K562 (cell line): ENCODE measurements at regions not wholly inside any gene's neighbourhood (a gene's known extent, or its start where the extent isn't known, plus 50 kb on each side); places are given as distances from the start of the nearest gene placed in this dataset.

Experiments used
- ATAC-seq: fragments of 200-7000 bp; cut with Tn5 transposase; 3 replicates; pipeline ENCODE4 v1.9.1; 2020; ENCODE audit warnings: moderate library complexity
- BruUV-seq: library from RNA; stranded (reverse); fragments of 400-500 nt; replicated peaks from 2 replicates; lab custom pipeline; 2021; lab: Mats Ljungman, UMichigan
- CTCF ChIA-PET: fragments of 300-600 bp; formaldehyde crosslinking; extraction: SDS; loops from one replicate; lab custom pipeline; 2021; ENCODE audit warnings: low intra/inter-chr PET ratio; lab: Yijun Ruan, JAX
- POLR2A ChIA-PET: fragments of 300-600, 350-650 bp; sonication (Branson Sonifier 250); formaldehyde crosslinking; extraction: SDS; loops from one replicate; lab custom pipeline; 2021; ENCODE audit warnings: antibody characterized with exemption, inconsistent platforms; lab: Yijun Ruan, JAX
- DNase-seq, 4 experiments: peaks; one replicate each; pipeline versions ENCODE4 v3.0.0 to v3.0.0-alpha.2; 2011 to 2018; ENCODE audit warnings: low spot score in 3 of 4, mixed read lengths in 3 of 4; ENCODE audit errors: extremely low read depth in 1 of 4
- FAIRE-seq: peaks from 2 replicates; lab custom pipeline; 2011; peaks lifted over from hg19 to GRCh38; lab: Jason Lieb, UNC
- H2AFZ ChIP-seq: 2 replicates; pipeline ENCODE4 v1.6.0; 2011; ENCODE audit warnings: low read depth, low read length, control low read depth, inconsistent platforms
- H3K27ac ChIP-seq: fragments of 200-600 bp; 3 replicates; pipeline ENCODE4 v1.8.0; 2011; ENCODE audit warnings: low read depth, mild to moderate bottlenecking, control low read depth, inconsistent platforms, low read length, moderate library complexity, mixed read lengths; ENCODE audit errors: extremely low read depth
- H3K27me3 ChIP-seq, 2 experiments: fragments of 300-600 bp in 1 of 2; 2 replicates in 1 of 2; 3 replicates in 1 of 2; pipeline versions ENCODE4 v1.6.0 to v1.8.0; 2011; ENCODE audit warnings: inconsistent platforms in 2 of 2, low read length in 2 of 2, mild to moderate bottlenecking in 1 of 2, mixed read lengths in 1 of 2, moderate library complexity in 1 of 2; ENCODE audit not compliant: control insufficient read depth in 2 of 2, insufficient read depth in 2 of 2
- H3K36me3 ChIP-seq: fragments of 300-600 bp; 3 replicates; pipeline ENCODE4 v1.8.0; 2011; ENCODE audit warnings: mild to moderate bottlenecking, low read length, inconsistent platforms; ENCODE audit not compliant: control insufficient read depth, insufficient read depth
- H3K4me1 ChIP-seq, 2 experiments: fragments of 200-600 bp in 1 of 2; replicated peaks in 1 of 2; 2 replicates in 1 of 2; 3 replicates in 1 of 2; pipeline versions ENCODE4 v1.5.1 to v1.8.0; 2011; ENCODE audit warnings: inconsistent platforms in 2 of 2, low read length in 2 of 2, mild to moderate bottlenecking in 1 of 2, mixed read lengths in 1 of 2, moderate library complexity in 1 of 2; ENCODE audit not compliant: control insufficient read depth in 2 of 2, insufficient read depth in 2 of 2
- H3K4me2 ChIP-seq: 2 replicates; pipeline ENCODE4 v1.6.1; 2011; ENCODE audit warnings: low read length, control low read depth, inconsistent platforms, mixed read lengths; ENCODE audit not compliant: insufficient read depth
- H3K4me3 ChIP-seq: fragments of 200-600 bp; sonication (generic), shearing (Covaris generic); 2 replicates; pipeline ENCODE4 v1.5.1; 2016; ENCODE audit warnings: control low read depth, inconsistent platforms
- H3K79me2 ChIP-seq: fragments of 200-600 bp; 3 replicates; pipeline ENCODE4 v1.8.0; 2011; ENCODE audit warnings: low read length, inconsistent platforms; ENCODE audit not compliant: control insufficient read depth, insufficient read depth
- H3K9ac ChIP-seq, 2 experiments: 2 replicates each; pipeline versions ENCODE4 v1.6.0 to v1.6.1; 2011; ENCODE audit warnings: low read depth in 2 of 2, low read length in 2 of 2, control low read depth in 1 of 2, inconsistent platforms in 1 of 2, mild to moderate bottlenecking in 1 of 2, mixed read lengths in 1 of 2; ENCODE audit not compliant: insufficient read depth in 1 of 2
- H3K9me1 ChIP-seq: one replicate; pipeline ENCODE4 v1.6.0; 2011; ENCODE audit warnings: inconsistent platforms, mild to moderate bottlenecking, low read length, moderate library complexity; ENCODE audit not compliant: control insufficient read depth, insufficient read depth
- H3K9me3 ChIP-seq: replicated peaks from 2 replicates; pipeline ENCODE4 v1.5.1; 2011; ENCODE audit warnings: low read depth, low read length, inconsistent platforms; ENCODE audit not compliant: control insufficient read depth, insufficient read depth
- H4K20me1 ChIP-seq: replicated peaks from 2 replicates; pipeline ENCODE4 v1.6.1; 2011; ENCODE audit warnings: low read length, inconsistent platforms, mixed read lengths; ENCODE audit not compliant: control insufficient read depth, insufficient read depth
- NONO ChIP-seq, 2 experiments: fragments of 200-400 bp in 1 of 2; fragments of 450-650 bp in 1 of 2; formaldehyde crosslinking in 1 of 2; IDR thresholded peaks; 2 replicates each; pipeline ENCODE4 v1.6.1; 2017; ENCODE audit warnings: low read depth in 2 of 2, mild to moderate bottlenecking in 2 of 2, moderate library complexity in 2 of 2, low read length in 1 of 2
- NR1H2 ChIP-seq: sonication (generic); formaldehyde crosslinking; IDR thresholded peaks from 2 replicates; pipeline ENCODE4 v1.4.0; 2020; ENCODE audit warnings: mild to moderate bottlenecking, missing genetic modification reagents
- TAF1 ChIP-seq: IDR thresholded peaks from 2 replicates; pipeline ENCODE4 v1.6.1; 2011; ENCODE audit warnings: mild to moderate bottlenecking, low read length, moderate library complexity; ENCODE audit not compliant: insufficient read depth, control insufficient read depth, severe bottlenecking; ENCODE audit errors: extremely low read depth
- TCF7L2 ChIP-seq: fragments of 150-350 bp; IDR thresholded peaks from 2 replicates; pipeline ENCODE4 v1.6.1; 2016; ENCODE audit warnings: low read depth, mild to moderate bottlenecking, low read length, moderate library complexity
- TEAD1 ChIP-seq, 2 experiments: fragments of 450-650 bp in 1 of 2; sonication (generic) in 1 of 2; formaldehyde crosslinking; IDR thresholded peaks; 2 replicates each; pipeline versions ENCODE4 v1.4.0 to v1.8.0; 2020 to 2022; ENCODE audit warnings: mild to moderate bottlenecking in 2 of 2, missing genetic modification reagents in 1 of 2
- TSC22D4 ChIP-seq: fragments of 450-650 bp; IDR thresholded peaks from 2 replicates; pipeline ENCODE4 v1.6.1; 2016; ENCODE audit warnings: missing genetic modification characterization, missing biosample characterization, control low read depth
- ZNF175 ChIP-seq: fragments of 200-800 bp; sonication (Bioruptor generic); IDR thresholded peaks from 2 replicates; pipeline ENCODE4 v1.6.1; 2016; ENCODE audit warnings: low read depth, mild to moderate bottlenecking, missing genetic modification characterization, missing compliant biosample characterization
- ZNF699 ChIP-seq: fragments of 250-450 bp; sonication (Bioruptor Pico); IDR thresholded peaks from 2 replicates; pipeline ENCODE4 v1.8.0; 2021; ENCODE audit warnings: mild to moderate bottlenecking, moderate library complexity; ENCODE audit not compliant: insufficient replicate concordance
- WGBS: fragments of 100-300 bp; shearing (Covaris generic); methylation state at CpG from one replicate; pipeline ENCODE4 v1.1.6; 2016; ENCODE audit warnings: low coverage, mixed read lengths; ENCODE audit not compliant: insufficient coverage; ENCODE audit errors: missing lambda C conversion rate; 5-methylcytosine and 5-hydroxymethylcytosine counted together
- in situ Hi-C: fragments of 300-500 bp; cut with MboI; formaldehyde crosslinking; loops from 4 replicates; pipeline ENCODE4 v1.15.0; 2018; ENCODE audit warnings: inconsistent platforms, mixed read lengths
- intact Hi-C: fragments of 100-400 bp; cut with micrococcal nuclease; formaldehyde crosslinking; loops from 2 replicates; pipeline ENCODE4 v1.14.2; 2022
- TF ChIP-seq, protein P1 (sequence below): fragments of 450-650 bp; formaldehyde crosslinking; IDR thresholded peaks from 2 replicates; pipeline ENCODE4 v1.4.0; 2020; ENCODE audit warnings: mild to moderate bottlenecking, mixed read lengths
- TF ChIP-seq, protein P2 (sequence below): fragments of 250-450 bp; sonication (Bioruptor Pico); IDR thresholded peaks from 2 replicates; pipeline ENCODE4 v1.5.0; 2021; ENCODE audit warnings: mild to moderate bottlenecking, moderate library complexity

DNA sequence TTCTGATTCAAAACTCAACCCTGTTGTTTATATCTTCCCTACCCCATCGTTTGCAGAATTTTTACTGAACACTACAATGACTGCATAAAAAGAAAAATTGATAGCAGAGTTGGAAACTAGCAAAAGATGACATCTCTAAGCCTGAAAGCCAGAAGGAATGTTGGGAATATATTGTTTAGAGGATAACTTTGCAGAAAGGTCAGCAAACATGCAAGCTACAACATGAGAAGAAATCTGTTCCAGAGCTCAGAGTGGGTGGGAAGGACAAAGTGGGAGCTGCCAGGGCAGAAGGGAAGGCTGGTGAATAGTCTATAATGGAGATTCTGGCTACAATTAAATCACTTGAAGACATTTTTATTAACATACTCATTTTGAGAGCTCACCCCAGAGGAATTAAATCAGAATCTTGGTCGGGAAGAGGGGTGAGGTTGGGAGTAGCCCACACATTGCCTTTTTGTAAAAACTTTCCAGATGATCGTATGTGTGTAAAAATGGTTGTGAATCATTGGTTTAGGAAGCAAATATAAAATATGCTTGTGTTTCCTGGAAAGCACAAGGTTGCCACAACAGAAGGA, 574.8 kb downstream of the FLRT2 start:
- TF ChIP-seq TEAD1 (CRISPR knock-in tag; IDR thresholded peaks at IDR 0.05): no peak
- TF ChIP-seq, all 486 proteins: peak for 0
- intact Hi-C loops: no loop called here
- BruUV-seq: no TSS peak
- no peak for FAIRE-seq
- Histone ChIP-seq H4K20me1 (no peaks in the 10 kb centered on the region), H3K27ac (no peak overlapping the region), H3K9ac (no peak overlapping the region), H2AFZ (no peak overlapping the region), H3K9me3 (no peaks in the 10 kb centered on the region), H3K4me1 (no peaks in the 10 kb centered on the region), H3K36me3 (no peaks in the 10 kb centered on the region), H3K27me3 (no peaks in the 10 kb centered on the region), H3K79me2 (no peaks in the 10 kb centered on the region), H3K9me1 (no peaks in the 10 kb centered on the region), H3K4me2 (no peak overlapping the region), H3K4me3 (no peak overlapping the region)
- in situ Hi-C loops: no loop called here
- DNase-seq: no peak
- ATAC-seq: no peak
- POLR2A ChIA-PET: no interaction called here
- WGBS: 0% methylated on average over 3 of the region's 3 CpGs
- CTCF ChIA-PET: no interaction called here

DNA sequence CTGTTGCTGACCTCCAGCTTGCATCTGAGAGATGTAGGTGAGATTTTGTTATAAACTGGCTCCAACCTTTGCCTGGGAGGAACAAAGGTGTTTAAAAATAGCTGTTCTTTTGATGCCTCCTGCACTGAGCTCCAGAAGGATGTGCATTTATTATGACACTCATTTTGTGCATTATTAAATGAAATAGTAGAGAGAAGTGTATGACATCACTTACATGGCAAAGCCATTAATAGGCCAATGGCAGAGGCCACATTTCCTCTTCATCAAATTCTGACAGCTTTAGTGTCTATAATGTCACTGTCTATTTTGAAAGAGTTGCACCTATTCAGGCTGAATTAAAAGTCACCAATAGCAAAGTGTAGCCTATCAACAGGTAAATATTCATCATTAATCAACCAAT, 564.6 kb downstream of the FLRT2 start:
- H3K36me3 ChIP-seq: no peaks in the 10 kb centered on the region
- H3K79me2 ChIP-seq: no peaks in the 10 kb centered on the region
- no peaks in the 10 kb centered on the region for H3K9me3 ChIP-seq
- no peaks in the 10 kb centered on the region for H3K4me1 ChIP-seq
- no peak overlapping the region for H2AFZ ChIP-seq
- ChIA-PET CTCF (no interaction called here), POLR2A (no interaction called here)
- in situ Hi-C loops: no loop called here
- H4K20me1 ChIP-seq: no peaks in the 10 kb centered on the region
- FAIRE-seq (no peak), ATAC-seq (no peak), DNase-seq (no peak)
- no TSS peak for BruUV-seq
- no peaks in the 10 kb centered on the region for H3K27me3 ChIP-seq
- H3K9me1 ChIP-seq: no peaks in the 10 kb centered on the region
- intact Hi-C loops: no loop called here
- H3K9ac ChIP-seq: no peak overlapping the region
- H3K4me2 ChIP-seq: no peak overlapping the region
- H3K27ac ChIP-seq: no peak overlapping the region
- H3K4me3 ChIP-seq: no peak overlapping the region
- TF ChIP-seq, protein P1, sequence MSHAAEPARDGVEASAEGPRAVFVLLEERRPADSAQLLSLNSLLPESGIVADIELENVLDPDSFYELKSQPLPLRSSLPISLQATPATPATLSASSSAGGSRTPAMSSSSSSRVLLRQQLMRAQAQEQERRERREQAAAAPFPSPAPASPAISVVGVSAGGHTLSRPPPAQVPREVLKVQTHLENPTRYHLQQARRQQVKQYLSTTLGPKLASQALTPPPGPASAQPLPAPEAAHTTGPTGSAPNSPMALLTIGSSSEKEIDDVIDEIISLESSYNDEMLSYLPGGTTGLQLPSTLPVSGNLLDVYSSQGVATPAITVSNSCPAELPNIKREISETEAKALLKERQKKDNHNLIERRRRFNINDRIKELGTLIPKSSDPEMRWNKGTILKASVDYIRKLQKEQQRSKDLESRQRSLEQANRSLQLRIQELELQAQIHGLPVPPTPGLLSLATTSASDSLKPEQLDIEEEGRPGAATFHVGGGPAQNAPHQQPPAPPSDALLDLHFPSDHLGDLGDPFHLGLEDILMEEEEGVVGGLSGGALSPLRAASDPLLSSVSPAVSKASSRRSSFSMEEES (CRISPR knock-in tag): no peak
- TF ChIP-seq ZNF175 (CRISPR knock-in tag) (no peak), TSC22D4 (tag) (no peak), TCF7L2 (no peak), TAF1 (no peak), NONO (IDR thresholded peaks at IDR 0.05; ENCODE audit: low read depth in 2 of 2, low read length in 1 of 2) (no peak), ZNF699 (CRISPR knock-in tag) (no peak), NR1H2 (CRISPR knock-in tag) (no peak)
- TF ChIP-seq, protein P2, sequence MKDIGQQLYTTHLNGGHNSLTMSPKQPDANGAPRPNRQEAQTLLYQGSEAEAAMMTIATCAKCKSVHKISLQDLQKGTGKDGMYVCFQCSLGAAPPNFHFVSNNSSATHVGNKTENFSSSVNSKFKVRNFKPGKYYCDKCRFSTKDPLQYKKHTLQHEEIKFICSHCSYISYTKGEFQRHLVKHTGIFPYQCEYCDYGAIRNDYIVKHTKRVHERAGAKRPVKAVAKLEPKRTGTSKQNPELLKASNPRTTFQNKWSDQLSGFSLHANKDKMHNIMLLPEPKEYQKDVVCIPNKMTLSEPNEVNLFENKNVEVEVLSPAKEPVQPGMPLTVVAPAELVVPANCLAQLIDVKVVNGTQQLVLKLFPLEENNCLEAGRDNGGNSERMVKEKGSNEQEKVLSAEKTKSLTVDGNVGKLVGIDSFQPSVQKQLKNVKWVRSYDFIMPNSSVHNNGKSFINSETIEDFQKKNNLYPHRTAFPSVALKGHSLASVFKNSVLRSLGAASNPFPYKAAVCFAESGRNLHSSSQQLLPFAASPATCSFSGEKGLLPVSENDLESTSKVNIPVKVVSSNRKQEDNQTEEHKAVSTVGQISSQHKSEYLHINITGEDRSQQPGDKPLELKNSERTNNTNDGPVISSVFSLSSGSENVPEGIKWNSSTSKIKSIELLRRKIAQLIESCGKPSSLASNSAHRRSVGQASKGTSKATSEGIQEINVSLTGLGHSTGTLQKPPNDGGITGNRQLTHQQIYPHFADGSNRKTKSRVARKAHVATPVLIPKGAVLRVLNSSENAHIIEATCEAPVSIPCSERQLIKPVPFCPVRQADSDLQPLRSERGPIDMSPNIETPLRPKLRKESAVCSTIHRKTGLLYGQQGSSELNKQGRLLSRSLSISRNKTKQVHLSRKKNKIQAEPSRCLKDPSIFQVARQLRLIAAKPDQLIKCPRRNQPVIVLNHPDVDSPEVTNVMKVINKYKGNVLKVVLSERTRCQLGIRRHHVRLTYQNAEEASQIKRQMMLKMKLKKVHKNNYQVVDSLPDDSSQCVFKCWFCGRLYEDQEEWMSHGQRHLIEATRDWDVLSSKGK: no peak
